PC-9 (cell line): ENCODE measurements at regions not wholly inside any gene's neighbourhood (a gene's known extent, or its start where the extent isn't known, plus 50 kb on each side); places are given as distances from the start of the nearest gene placed in this dataset.

Experiments
- EZH2 ChIP-seq: fragments of 200-600 bp; sonication (generic); IDR thresholded peaks from 2 replicates; pipeline ENCODE4 v1.8.0; 2017; ENCODE audit warnings: antibody characterized with exemption, low read depth
- TF ChIP-seq, protein P1 (sequence below): fragments of 200-600 bp; sonication (generic); conservative IDR thresholded peaks from 2 replicates; pipeline ENCODE4 v1.6.1; 2017; ENCODE audit warnings: mixed run types, antibody characterized with exemption, mild to moderate bottlenecking, moderate library complexity

DNA sequence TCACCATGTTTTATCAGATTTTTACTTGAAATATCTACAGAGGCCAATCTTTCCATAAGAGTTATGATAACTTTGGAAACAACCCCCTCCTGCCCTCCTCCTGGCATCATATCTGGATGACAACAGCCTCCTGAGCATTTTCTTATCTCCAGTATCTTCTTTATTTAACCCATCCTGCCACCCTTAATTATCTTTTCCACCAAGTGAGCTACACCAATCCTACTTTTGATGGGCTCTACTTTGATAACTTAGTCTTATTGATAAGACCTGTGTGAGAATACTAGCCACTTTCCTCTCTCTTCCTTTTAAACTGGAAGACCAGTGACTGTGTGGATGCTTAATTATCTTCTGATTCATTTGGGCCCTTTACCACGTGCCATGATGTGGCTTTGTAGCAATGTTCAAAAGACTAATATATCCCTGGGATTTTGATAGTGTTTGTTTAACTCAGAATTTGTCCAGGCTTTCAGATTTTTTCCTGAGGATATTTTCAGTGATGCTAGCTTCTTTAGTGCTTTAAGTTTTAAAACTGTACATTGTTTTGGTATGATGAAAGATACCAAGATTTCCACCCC, 330.1 kb upstream of the GIMD1 start:
- TF ChIP-seq EZH2: no peak
- TF ChIP-seq, protein P1, sequence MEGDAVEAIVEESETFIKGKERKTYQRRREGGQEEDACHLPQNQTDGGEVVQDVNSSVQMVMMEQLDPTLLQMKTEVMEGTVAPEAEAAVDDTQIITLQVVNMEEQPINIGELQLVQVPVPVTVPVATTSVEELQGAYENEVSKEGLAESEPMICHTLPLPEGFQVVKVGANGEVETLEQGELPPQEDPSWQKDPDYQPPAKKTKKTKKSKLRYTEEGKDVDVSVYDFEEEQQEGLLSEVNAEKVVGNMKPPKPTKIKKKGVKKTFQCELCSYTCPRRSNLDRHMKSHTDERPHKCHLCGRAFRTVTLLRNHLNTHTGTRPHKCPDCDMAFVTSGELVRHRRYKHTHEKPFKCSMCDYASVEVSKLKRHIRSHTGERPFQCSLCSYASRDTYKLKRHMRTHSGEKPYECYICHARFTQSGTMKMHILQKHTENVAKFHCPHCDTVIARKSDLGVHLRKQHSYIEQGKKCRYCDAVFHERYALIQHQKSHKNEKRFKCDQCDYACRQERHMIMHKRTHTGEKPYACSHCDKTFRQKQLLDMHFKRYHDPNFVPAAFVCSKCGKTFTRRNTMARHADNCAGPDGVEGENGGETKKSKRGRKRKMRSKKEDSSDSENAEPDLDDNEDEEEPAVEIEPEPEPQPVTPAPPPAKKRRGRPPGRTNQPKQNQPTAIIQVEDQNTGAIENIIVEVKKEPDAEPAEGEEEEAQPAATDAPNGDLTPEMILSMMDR: no peak
